Heart left ventricle (tissue), 13 donors: ENCODE measurements at regions not wholly inside any gene's neighbourhood (a gene's known extent, or its start where the extent isn't known, plus 50 kb on each side); places are given as distances from the start of the nearest gene placed in this dataset.

Experiments used
- CTCF ChIP-seq, 12 donors: fragments of 200-600 bp; sonication (generic) in 4 of 12; IDR thresholded peaks; one replicate each; pipeline versions ENCODE4 v1.5.0 to v1.8.0; 2018 to 2022; ENCODE audit warnings: antibody characterized with exemption in 12 of 12, mild to moderate bottlenecking in 5 of 12
- POLR2A ChIP-seq, 2 donors: fragments of 450-650 bp; IDR thresholded peaks; one replicate each; pipeline ENCODE4 v1.6.1; 2017; ENCODE audit warnings: antibody characterized with exemption in 2 of 2, mild to moderate bottlenecking in 2 of 2, moderate library complexity in 2 of 2
- donor health status: ischemic (EF 13 %, LVEDD 7.1; RV severe dilation, severe dysfunction).
- donor health status: DM: no; HTN: yes; CAD: no.
- donor health status: DM: no; HTN: no; CAD: no.
- donor health status: ischemic (EF 25% LVEDD 6.9; RV normal size, moderate dysfunction).
- donor health status: ischemic (EF 25% LVEDD 5.7; RV mildly dilated, moderate dysfunction).
- donor health status: ischemic (EF 35%, LVEDD 5.7; RV mildly dilated, moderate dysfunction).
- donor health status: nonischemic (EF 11% LVEDD 7.7; RV severe dilation, severe dysfunction).
- donor health status: DM: yes; HTN: yes; CAD: no.
- donor health status: PGD.
- donor health status: ischemic (EF 29% LVEDD 5.4; RV normal size, mild dysfunction).
- donor health status: nonischemic (EF 23%, LVEDD 6.1; RV moderate dilation, normal function).

DNA sequence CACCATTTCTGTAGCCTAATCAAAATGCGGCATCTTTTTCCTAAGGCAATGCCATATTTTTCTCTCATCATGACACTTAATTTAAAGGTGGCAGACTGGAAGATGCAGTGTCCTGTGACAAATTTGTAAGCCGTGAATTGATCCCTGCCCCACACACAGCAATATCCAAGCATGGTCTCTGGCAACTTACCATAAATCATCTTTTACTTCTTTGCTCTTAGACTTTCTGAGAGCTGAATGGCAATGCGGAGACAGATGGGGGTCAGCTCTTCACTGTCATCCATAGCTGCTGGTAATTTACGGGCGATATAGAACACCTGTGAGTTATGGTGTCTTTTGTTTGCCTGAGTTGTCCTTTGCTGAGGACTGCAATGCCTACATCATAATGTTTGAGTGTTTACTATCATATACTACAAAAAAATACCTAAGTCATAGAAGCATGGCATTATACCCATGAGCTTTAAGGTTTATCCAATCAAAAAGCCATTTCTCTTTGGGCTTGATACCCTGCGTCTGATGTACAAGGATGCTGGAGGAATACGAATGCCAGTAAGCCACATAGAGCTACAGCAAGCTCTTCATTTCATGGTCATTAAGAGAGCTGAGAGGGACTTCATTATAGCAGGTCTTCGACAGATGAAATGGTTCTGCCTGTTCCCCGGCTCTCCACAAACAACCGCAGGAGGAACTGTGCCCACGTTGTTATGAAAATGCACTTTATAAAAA, 148.1 kb downstream of the TRIML1 start:
- TF ChIP-seq CTCF (IDR thresholded peaks at IDR 0.05) = no peak
- TF ChIP-seq POLR2A (IDR thresholded peaks at IDR 0.05) = no peak
